PC-9 (cell line): ENCODE measurements at regions not wholly inside any gene's neighbourhood (a gene's known extent, or its start where the extent isn't known, plus 50 kb on each side); places are given as distances from the start of the nearest gene placed in this dataset.

Experiments used
- EZH2 ChIP-seq: fragments of 200-600 bp; sonication (generic); IDR thresholded peaks from 2 replicates; pipeline ENCODE4 v1.8.0; 2017; ENCODE audit warnings: antibody characterized with exemption, low read depth
- TF ChIP-seq, protein P1 (sequence below): fragments of 200-600 bp; sonication (generic); conservative IDR thresholded peaks from 2 replicates; pipeline ENCODE4 v1.6.1; 2017; ENCODE audit warnings: mixed run types, antibody characterized with exemption, mild to moderate bottlenecking, moderate library complexity

DNA sequence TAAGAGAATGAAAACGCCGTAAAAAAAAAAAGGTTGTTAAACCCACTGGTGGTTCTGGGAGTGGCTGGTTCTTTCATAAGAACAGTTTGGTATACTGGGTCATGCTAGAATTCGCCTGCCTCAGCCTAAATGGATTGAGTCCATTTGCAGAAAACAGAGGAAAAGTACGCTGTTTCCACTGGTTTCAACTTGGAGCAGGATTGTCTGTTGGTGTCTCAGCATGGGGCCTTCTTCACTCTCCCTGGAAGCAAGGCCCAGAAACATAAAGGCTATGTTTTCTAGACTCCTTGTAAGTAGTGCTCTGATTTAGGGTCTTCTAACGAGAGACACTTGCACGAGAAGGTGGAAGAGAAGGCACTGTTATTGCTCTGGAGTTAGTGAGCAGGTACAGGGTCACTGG, 116.9 kb upstream of the MTAP start:
- TF ChIP-seq, protein P1, sequence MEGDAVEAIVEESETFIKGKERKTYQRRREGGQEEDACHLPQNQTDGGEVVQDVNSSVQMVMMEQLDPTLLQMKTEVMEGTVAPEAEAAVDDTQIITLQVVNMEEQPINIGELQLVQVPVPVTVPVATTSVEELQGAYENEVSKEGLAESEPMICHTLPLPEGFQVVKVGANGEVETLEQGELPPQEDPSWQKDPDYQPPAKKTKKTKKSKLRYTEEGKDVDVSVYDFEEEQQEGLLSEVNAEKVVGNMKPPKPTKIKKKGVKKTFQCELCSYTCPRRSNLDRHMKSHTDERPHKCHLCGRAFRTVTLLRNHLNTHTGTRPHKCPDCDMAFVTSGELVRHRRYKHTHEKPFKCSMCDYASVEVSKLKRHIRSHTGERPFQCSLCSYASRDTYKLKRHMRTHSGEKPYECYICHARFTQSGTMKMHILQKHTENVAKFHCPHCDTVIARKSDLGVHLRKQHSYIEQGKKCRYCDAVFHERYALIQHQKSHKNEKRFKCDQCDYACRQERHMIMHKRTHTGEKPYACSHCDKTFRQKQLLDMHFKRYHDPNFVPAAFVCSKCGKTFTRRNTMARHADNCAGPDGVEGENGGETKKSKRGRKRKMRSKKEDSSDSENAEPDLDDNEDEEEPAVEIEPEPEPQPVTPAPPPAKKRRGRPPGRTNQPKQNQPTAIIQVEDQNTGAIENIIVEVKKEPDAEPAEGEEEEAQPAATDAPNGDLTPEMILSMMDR: no peak
- no peak for TF ChIP-seq EZH2
